GM12892 (cell line): ENCODE measurements at regions not wholly inside any gene's neighbourhood (a gene's known extent, or its start where the extent isn't known, plus 50 kb on each side); places are given as distances from the start of the nearest gene placed in this dataset.

Experiments used
- POLR2A ChIP-seq: IDR thresholded peaks from 2 replicates; pipeline ENCODE4 v1.6.1; 2011; ENCODE audit warnings: low read depth, low read length, control low read depth
- POLR2AphosphoS5 ChIP-seq: IDR thresholded peaks from 2 replicates; pipeline ENCODE4 v1.6.1; 2011; ENCODE audit warnings: low read depth, low read length, control low read depth
- TAF1 ChIP-seq: IDR thresholded peaks from 2 replicates; pipeline ENCODE4 v1.6.1; 2011; ENCODE audit warnings: low read depth, mild to moderate bottlenecking, control low read depth, low read length, borderline replicate concordance

DNA sequence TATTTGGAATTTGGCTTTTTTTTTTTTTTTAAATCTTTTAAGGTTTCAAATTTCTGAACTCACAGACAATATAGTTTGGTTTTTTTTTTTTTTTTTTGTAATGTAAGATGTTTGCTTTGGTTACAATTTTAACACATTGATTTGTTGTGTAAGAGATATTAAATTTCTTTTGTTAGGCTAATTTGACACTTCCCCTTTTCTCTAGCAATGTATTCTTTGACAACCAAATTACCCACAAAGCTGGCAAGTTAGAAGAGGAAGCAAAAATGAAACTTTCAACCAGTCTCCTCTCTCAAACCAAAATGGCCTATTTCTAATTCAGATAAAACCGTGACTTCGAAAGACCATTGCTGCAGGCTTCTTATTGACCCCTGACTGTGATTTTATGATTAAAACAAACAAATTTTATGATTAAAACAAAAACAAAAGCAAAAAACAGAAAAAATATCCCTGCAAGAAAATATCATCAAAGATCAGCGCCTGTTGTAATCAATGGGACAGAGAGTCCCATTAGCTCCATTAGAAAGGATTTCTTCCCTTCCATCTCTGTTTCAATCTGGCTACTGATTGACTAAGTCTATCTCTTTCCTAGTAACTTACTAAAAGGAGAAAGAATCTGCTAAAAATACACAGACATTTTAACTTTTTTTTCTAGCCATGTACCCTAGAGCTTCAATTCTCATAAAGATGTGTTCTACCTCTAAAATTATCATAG lies 489.2 kb downstream of the MDFIC start:
- no peak for TF ChIP-seq POLR2A
- TF ChIP-seq POLR2AphosphoS5: no peak
- TF ChIP-seq TAF1: no peak
